HG03159 (cell line): ENCODE measurements at regions not wholly inside any gene's neighbourhood (a gene's known extent, or its start where the extent isn't known, plus 50 kb on each side); places are given as distances from the start of the nearest gene placed in this dataset.
A peak's percentile ranks its signal among the peaks of the same experiment; 100 is the strongest.

Experiments
- ATAC-seq: cut with Tn5 transposase; IDR thresholded peaks from one replicate; pipeline ENCODE4 v1.9.1; 2021; ENCODE audit warnings: mild to moderate bottlenecking, moderate library complexity; ENCODE audit not compliant: unreplicated experiment

DNA sequence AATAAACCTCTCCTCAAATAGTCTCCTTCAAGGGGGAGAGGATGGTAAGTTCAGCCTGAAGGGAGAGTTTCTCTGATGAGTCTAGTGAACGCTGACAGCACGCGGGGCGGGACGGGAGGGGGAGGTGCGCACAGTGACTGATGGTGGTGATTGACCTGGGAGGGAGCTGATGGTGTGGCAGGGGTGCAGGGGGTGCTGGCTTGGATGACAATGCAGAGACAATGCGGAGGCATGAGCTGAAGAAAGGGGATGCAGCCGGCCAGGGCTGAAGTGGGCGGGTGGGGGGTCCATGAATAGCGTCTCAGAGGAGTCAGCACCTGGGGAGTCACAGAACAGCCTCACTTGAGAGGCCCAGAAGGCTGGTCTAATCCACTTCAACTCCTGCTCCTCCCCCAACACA is 142.5 kb upstream of the PJA1 start:
- ATAC-seq = no peak

DNA sequence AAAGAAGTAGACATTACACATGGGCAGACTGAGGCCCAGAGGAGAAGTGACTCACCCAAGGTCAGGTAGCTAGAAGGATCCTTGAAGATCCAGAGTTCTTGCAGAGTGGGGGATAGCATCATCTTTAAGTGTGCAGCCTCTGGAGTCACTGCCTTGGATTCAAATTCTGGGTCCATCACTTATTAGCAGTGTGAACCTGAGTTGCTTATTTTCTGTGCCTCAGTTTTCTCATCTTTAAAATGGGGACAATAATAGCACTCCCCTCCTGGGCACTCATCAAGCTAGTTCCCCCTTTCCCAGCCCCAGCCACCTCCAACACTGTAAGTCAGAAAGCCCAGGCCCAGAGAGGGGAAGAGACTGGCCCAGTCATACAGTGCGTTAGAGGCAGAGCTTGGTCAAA is 141.8 kb upstream of the PJA1 start:
- no peak for ATAC-seq

DNA sequence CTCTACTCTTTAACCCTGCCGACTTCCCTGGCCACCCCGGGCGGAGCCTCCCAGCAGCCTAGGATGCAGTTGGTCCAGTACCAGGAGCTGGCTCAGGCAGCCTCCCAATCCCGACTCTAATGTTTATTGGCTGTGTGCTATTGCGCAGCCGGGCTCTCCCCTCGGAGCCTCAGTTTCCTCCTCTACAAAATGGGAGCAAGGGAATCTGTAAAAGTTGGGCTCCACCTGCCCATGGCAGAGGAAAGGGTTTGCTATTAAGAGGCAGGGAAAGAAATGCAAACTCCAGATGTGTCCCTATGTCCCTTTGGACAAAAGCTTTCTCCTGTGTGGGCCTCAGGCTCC is 140.8 kb upstream of the PJA1 start:
- no peak for ATAC-seq

DNA sequence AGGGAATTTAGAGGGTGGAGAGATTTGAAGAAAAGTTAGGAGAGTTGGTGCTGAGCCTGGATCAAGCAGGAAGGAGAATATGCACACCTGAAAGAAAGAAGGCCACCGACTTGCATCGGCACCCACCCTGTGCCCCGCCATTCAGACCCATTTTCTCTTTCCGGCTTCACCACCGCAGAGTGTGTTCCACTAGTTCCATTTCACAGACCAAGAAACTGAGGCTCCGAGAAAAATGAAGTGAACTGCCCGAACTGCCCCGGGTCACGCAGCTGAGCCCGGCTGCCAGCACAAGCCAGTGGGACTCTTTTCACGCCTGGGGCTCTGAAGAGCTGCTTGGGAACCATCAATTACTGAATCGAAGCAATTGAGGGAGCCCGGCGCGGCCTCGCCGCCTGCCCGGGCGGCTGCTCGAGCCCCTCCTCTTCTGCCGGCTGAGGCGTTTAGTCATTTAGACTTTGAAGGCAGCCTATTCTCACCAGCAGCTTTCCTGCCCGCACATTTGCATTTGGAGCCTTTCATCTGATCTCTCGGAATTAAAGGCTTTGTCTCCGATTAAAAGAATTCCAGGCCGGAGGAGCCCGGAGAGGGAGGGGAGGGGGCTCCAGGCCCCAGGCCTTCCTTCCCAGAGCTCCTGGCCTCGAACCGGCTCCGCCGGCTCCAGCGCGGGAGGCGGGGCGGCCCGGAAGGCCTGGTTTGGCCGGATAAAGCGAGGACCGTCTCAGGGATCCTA is 140.2 kb upstream of the PJA1 start:
- no peak for ATAC-seq

DNA sequence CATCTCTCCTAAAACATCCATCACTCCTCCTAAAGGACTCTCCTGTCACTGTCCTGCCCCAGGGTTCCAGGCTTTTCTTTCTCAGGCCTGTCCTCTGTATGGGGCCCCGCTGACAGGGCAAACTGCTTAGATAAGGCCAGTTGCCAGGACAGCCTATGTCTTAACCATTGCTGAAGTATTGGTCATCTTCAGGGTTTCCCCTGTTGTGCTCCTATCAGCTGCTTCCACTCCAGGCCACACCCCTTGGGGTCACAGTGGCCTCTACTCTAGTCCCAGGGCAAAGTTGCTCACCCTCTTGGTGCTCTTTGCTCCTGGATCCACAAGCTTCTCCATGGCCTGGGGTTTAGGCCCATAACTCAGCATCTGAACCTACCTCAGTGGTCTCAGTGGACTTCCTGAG is 138.0 kb upstream of the PJA1 start:
- ATAC-seq = no peak

DNA sequence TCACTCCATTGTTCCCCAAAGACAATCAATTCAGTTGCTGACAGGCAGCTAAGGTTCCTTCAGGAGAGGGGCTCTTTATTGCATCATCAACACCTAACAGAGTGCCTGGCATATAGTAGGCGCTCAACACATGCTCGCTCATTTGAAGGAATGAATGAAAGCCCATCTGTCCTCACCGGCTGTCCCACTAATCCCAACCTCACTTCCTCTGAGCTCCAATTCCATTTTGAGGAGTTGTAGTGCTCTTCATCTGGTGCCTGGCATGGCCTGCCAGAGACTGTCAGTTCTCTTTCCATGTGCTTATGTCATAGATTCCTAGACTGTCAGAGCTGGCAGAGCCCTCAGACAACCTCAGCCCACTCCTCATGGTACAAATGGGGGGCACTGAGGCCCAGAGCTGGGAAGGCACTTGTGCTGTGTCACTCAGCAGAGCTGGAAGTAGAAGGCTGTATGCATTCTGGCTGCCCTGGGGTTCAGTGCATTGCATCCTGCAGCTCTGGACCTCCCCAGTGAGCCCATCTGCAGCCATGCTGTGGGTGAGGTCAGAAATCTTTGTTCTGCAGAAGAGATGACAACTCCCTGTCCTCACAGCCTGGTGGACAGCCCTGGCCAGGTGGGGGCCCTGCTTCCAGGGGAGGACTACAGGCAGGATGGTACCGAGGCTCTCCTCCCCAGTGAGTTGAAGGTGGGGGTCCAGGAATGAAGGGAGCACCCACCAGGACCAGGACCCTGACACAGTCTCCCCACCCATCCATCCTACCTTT is 134.9 kb upstream of the PJA1 start:
- no peak for ATAC-seq

DNA sequence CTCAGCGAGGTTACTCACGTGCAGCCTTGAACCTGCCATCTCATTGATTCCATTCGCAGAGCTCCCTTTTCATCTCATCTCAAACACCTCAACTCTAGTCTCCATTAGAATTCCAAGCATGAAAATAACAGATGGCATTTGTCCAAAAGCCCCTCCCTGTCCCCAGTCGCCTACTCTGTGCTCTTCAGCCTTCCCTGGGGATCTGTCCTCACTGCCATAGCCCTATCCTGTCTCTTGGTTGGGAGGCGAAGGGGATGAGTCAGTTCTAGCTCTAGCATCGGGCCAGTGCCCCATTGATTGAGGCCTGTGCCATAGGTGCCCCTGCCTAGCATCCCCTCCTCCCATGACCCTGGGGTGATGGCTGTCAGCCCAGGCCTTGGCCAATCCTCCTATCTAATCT is 134.0 kb upstream of the PJA1 start:
- ATAC-seq = no peak

DNA sequence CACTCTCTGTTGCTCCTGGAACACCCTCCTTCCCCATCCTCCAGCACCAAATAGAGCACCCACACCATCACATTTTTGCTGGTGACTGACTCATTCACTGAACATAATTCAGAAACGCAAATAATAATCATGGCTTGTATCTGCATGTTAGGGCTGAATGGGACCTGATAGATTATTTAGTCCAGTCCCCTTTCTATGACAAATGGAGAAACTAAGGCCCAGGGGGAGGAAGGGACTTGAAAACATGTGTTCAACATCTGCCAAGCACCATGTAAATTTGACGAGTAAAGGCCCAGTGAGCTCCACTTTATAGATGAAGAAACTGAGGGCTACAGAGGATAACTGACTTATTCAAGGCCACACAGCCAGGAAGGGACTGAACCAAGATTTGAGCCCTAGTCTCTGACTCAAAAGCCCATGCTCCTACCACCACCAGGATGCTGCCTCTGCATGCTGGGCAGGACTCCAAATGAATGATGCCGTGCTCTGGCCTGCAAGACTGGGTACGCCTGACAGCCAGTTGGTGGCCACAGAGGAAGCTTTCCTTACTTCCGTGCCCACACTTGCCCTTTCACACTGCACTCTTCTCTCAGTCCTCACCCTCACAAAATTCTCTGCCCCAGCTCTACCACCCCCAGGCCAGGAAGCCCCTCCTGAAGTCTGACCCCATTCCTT is 133.3 kb upstream of the PJA1 start:
- no peak for ATAC-seq

DNA sequence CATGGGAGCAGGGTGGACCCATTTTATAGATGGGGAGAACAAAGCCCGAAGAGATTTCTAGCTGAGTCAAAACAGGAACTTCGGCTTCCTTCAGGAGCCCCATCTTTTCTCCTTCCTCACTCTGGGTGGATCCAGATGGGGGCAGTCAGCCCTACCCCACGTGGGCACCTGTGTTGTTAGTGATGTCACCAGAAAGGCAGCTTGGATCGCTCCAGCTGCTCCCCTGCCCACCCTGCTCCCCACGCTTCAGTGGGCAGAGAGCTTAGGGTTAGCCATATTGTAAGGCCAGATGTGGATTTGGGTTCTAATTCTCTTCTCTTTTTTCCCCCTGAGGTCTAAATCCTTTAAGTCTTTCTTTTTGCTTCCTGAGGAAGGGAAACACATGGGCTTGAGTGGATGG is 132.3 kb upstream of the PJA1 start:
- ATAC-seq = no peak

DNA sequence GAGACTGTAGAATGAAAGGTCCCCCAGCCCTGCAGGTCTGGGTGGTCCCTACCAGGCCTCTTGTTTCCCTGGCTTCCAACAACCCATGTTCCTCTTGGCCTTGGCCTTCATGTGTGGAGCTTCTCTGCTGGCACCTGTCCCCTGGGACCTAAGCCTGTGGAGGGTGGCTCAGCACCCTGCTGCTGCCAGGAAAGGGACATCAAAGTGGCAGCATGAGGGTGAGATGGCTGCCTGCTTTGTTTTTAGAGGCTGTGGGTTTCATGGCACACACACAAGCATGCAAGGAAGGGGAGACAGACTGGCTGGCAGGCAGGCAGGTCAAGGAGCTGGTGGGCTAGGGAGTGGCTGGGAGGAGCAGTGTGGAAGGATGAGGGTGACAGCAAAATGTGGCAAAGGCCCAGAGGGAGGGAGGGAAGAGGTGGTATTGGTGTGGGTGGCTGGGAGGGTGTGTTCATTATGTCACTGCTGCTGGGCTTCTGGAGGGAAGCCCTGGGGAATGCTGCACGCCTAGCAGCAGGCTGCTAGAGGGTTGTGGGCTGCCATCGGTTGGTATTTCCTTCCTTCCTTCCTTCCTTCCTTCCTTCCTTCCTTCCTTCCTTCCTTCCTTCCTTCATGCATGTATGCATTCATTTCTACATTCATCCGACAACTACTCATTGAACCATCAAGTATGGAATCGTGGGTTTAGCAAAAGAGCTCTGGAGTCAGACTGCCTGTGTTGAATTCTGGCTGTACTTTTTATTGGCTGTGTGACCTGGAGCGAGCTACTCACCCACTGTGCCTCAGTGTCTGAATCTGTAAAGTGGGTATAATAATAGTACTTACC is 128.7 kb upstream of the PJA1 start:
- ATAC-seq = no peak

DNA sequence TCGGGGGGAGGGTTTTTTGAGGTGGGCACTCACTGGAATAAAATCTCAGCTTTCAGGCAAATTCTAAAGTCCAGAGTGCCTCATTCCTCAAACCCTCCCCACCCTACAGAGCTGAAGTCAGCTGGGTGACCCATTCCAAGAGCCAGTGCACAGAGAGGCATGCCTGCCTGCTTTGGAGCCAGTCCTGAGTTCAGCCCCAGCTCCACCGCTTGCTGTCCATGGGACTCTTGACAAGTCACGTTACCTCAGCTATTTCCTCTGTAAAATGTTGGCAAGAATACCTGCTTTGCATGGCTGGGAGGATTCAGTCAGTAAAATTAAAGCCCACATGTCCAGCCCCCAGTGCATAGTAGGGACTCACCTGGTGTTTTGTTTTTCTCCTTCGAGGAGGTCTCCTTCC is 125.9 kb upstream of the PJA1 start:
- ATAC-seq = no peak

DNA sequence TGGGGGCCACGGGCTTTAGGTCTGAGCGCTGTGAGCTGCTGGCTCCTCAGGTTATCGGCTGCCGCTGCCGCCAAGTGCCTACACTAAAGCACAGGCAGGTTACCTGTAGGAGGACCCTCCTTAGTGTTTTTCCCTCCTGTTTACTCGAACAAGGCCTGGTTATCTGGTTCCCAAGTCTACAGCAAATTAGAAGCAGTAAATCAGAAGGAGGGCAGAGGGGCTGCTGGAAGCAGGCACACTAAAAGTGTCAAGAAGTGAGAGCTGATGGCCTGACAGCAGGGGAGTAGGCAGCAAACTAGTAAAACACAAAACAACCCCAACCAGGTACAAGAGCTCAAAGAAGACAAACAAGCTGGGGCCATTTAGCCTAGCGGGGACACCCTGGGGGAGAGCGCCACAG is 125.0 kb upstream of the PJA1 start:
- no peak for ATAC-seq

DNA sequence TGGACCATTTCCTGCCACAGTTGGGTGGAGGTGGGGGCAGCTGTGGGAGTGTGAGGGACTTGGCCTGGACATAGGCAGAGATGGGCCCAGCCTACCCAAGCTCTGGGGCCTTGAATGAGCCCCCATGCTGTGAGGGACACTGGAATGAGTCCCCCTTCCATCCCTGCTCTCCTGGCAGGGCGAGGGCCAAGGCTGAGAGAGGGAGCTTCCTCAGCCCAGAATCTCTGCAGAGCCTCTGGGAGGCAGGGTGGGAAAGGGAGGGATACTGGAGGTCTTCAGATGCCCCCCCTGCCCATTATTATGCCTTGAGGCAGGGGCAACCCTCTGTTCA is 124.5 kb upstream of the PJA1 start:
- ATAC-seq = no peak

DNA sequence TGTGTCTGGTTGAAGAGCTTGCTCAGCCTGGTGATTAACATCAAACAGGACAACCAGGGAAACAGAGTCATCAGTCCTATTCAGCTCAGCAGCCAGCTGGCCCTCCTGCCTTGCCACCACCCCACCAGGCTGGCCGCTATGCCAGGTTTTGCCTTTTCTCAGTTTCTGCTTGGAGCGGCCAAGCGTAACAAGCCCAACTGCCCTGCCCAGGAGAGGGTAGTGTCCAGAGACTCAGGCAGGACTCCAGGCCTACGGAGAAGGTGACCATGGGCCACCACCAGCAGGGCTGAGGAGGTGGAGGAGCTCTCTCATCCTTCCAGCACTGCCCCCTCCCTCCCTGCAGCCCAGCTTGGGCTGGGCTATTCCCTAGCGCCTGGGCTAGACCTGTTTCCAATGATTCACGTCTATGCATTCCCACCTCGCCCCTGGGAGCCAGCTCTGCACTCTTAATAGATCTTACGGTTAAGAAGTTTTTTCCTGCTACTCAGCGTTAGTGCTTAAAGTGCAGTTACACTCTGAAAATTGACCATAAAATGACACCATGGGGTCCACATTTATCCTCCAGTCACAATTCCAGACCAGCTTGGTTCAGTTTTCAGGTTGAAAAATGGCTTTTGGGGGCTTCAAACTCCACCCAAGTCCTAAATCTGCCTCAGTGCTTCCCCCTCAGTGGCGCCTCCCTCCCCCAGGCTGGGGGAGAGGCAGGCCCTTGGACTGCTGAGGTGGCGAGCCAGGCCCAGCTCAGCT is 124.0 kb upstream of the PJA1 start:
- no peak for ATAC-seq

DNA sequence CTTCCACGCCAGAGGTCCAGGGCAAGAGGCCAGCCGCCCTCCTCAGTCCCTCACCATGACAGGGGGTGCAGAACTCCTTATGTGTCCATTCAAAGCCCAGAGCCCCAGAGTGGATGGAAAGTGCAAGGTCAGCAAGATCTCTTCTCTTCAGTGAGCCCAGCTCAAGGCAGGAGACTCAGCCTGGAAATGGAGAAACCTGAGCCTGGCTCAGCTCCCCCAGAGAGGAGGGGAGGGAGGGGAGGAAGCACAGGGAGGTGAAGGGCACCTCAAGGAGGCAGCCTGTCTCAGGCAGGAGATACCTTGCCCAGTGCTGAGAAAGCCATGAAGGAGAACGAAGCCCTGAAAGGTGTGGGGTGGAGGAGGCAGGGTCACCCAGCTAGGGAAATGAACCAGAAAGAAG is 121.8 kb upstream of the PJA1 start:
- no peak for ATAC-seq

DNA sequence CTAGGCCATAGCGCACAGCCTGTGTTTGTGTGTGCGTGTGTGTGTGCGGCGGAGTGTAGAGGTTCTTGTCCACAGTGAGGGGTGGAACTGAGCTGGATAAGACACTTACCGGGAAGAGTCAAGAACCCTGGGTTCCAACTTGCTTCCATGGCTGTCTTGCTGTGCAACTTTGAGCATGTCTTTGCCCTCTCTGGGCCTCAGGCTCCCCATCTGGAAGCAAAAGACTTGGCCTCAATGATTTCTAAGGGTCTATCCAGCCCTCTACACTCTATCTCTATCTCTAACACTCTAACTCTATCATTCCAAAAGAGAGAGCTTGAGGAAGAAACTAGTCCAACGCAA is 121.3 kb upstream of the PJA1 start:
- no peak for ATAC-seq

DNA sequence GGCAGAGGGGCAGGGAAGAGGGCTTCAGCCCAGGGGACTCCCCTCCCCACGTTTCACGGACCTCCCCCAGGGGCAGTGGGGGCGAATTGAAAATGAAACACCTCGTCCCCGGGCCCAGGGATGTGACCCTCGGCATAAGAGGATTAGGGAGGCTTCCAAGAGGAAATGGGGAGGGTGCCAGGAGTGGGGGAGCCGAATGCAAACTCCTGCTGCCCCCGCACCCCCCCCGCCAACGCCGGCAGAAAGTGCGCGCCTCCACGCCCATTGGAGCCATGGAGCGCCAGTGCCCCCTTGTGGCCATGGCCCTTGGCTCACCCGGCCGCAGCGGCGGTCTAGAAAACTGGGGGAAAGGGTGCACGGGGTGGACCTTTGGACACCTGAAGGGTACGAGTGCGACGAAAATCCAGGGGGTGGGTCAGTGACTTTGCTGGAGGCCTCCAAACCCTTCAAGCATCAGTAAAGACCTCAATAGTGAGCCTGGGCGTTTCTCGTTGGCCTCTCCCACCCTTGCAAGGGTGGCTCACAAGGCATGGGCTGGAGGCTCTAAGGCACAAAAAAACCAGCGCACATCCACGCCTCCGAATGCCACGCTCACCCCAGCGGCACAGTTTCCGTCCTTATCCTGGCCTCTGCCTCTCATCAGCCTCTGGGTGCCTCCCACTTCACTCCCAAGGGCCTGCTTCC is 120.8 kb upstream of the PJA1 start:
- peak; percentile 79 for ATAC-seq

DNA sequence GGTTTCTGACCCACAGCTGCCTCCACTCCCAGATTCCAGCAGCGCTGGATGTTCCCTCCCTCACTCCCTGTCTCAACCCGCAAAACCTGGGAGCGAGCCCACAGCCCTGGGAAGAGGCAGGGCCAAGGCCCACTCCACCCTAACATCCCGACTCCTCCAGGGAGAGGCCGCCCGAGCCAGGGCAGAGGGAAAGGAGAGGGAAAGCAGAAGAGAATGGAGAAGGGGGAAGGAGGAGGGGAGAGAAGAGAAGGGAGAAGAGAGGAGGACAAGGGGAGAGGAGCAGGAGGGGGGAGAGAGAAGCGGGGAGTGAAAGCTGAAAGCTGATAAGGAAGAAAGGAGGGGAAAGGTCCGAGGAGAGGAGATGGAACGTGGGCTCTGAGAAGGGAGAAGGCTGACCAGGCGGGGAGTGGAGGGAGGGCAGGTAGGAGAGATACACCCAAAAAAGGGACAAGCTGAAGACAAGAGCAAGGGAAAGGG is 120.2 kb upstream of the PJA1 start:
- ATAC-seq = no peak

DNA sequence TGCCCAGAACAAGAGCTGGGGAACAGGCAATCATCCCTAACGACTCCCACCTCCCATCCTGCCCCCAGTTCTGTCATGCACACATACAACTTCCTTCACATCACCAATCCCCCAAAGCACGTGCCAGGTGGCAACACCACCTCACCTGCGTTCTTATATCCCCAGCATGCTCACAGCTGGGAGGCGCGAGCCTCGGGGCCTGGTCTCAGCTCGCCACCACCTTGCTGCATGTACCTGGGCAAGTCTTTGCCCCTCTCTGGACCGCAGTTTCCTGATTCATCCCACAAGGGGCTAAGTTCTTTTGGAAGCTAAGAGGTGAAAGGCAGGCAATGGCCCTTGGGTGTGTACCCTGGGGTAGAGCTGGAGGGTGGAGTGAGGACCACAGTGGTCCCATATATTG is 119.2 kb upstream of the PJA1 start:
- ATAC-seq = no peak
